ENCODE measurements at regions not wholly inside any gene's neighbourhood (a gene's known extent, or its start where the extent isn't known, plus 50 kb on each side); places are given as distances from the start of the nearest gene placed in this dataset.

- Mint-ChIP-seq H3K27me3 (ENCODE audit: low read depth in 3 of 3) (no peaks in the 10 kb centered on the region), H3K27ac (no peak overlapping the region), H3K36me3 (no peaks in the 10 kb centered on the region), H3K9me3 (peaks cover 0 to 15% (median 3%) of the 10 kb centered on the region in 7 donors), H3K4me3 (no peak overlapping the region), H3K4me1 (no peaks in the 10 kb centered on the region)
- intact Hi-C loops (cut with micrococcal nuclease): no loop called here
- TF ChIP-seq CTCF (IDR thresholded peaks at IDR 0.05): no peak
- Histone ChIP-seq H3K4me3 (replicated peaks in 1 of 3; ENCODE audit: low read depth in 2 of 3, low read length in 3 of 3) (no peak overlapping the region), H3K4me2 (replicated peaks; ENCODE audit: extremely low read depth, low read length, poor library complexity, severe bottlenecking) (no peak overlapping the region), H4K20me1 (ENCODE audit: insufficient read depth, low read length) (no peaks in the 10 kb centered on the region), H3K9me3 (replicated peaks in 1 of 2; ENCODE audit: control insufficient read depth in 1 of 2, insufficient read depth in 1 of 2, low read length in 2 of 2) (peaks cover 11 to 18% of the 10 kb centered on the region in 2 donors), H3K79me2 (ENCODE audit: insufficient read depth, low read length) (no peaks in the 10 kb centered on the region), H3K4me1 (ENCODE audit: control insufficient read depth in 1 of 2, insufficient read depth in 2 of 2, low read length in 2 of 2) (no peaks in the 10 kb centered on the region), H3K27me3 (ENCODE audit: control insufficient read depth in 2 of 2, insufficient read depth in 2 of 2, low read length in 2 of 2) (no peaks in the 10 kb centered on the region), H3K27ac (ENCODE audit: low read depth in 1 of 2, low read length in 2 of 2) (no peak overlapping the region), H2AFZ (ENCODE audit: insufficient read depth, low read depth, low read length, poor library complexity, severe bottlenecking) (no peak overlapping the region), H3K9ac (ENCODE audit: insufficient read depth, low read length, poor library complexity, severe bottlenecking) (no peak overlapping the region), H3K36me3 (replicated peaks in 1 of 2; ENCODE audit: control insufficient read depth in 1 of 2, insufficient read depth in 2 of 2, low read length in 2 of 2) (no peaks in the 10 kb centered on the region)
- no peak for DNase-seq
- no CpG with 5 or more reads among the region's 5 CpGs for WGBS (ENCODE audit: insufficient coverage)
These were observed 245.8 kb upstream of the NBEA start for GRCh38 chr13:34696296-34696695.

- Histone ChIP-seq H3K79me2 (ENCODE audit: insufficient read depth, low read length) (no peaks in the 10 kb centered on the region), H3K4me3 (replicated peaks in 1 of 3; ENCODE audit: low read depth in 2 of 3, low read length in 3 of 3) (no peak overlapping the region), H3K27me3 (ENCODE audit: control insufficient read depth in 2 of 2, insufficient read depth in 2 of 2, low read length in 2 of 2) (no peaks in the 10 kb centered on the region), H3K36me3 (replicated peaks in 1 of 2; ENCODE audit: control insufficient read depth in 1 of 2, insufficient read depth in 2 of 2, low read length in 2 of 2) (no peaks in the 10 kb centered on the region), H2AFZ (ENCODE audit: insufficient read depth, low read depth, low read length, poor library complexity, severe bottlenecking) (no peak overlapping the region), H3K4me1 (ENCODE audit: control insufficient read depth in 1 of 2, insufficient read depth in 2 of 2, low read length in 2 of 2) (no peaks in the 10 kb centered on the region), H3K4me2 (replicated peaks; ENCODE audit: extremely low read depth, low read length, poor library complexity, severe bottlenecking) (no peak overlapping the region), H3K9ac (ENCODE audit: insufficient read depth, low read length, poor library complexity, severe bottlenecking) (no peak overlapping the region), H3K27ac (ENCODE audit: low read depth in 1 of 2, low read length in 2 of 2) (no peak overlapping the region), H4K20me1 (ENCODE audit: insufficient read depth, low read length) (no peaks in the 10 kb centered on the region), H3K9me3 (replicated peaks in 1 of 2; ENCODE audit: control insufficient read depth in 1 of 2, insufficient read depth in 1 of 2, low read length in 2 of 2) (peaks cover 11 to 18% of the 10 kb centered on the region in 2 donors)
- no peaks in the 10 kb centered on the region for H3K4me1 Mint-ChIP-seq
- no peak for DNase-seq
- H3K9me3 Mint-ChIP-seq: peaks cover 0 to 15% (median 3%) of the 10 kb centered on the region in 7 donors
- no peaks in the 10 kb centered on the region for H3K27me3 Mint-ChIP-seq (ENCODE audit: low read depth in 3 of 3)
- 92% methylated on average over 14 of the region's 14 CpGs for WGBS (ENCODE audit: insufficient coverage)
- no peak for TF ChIP-seq CTCF (IDR thresholded peaks at IDR 0.05)
- H3K36me3 Mint-ChIP-seq: no peaks in the 10 kb centered on the region
- no peak overlapping the region for H3K4me3 Mint-ChIP-seq
- H3K27ac Mint-ChIP-seq: no peak overlapping the region
- intact Hi-C loops (cut with micrococcal nuclease): no loop called here
These were observed 245.3 kb upstream of the NBEA start for GRCh38 chr13:34696741-34697140.
